NB4 (cell line): ENCODE measurements at regions not wholly inside any gene's neighbourhood (a gene's known extent, or its start where the extent isn't known, plus 50 kb on each side); places are given as distances from the start of the nearest gene placed in this dataset.

Experiments
- CTCF ChIP-seq: IDR thresholded peaks from one replicate; pipeline ENCODE4 v1.5.1; 2012; ENCODE audit warnings: low read depth, low read length
- POLR2A ChIP-seq: IDR thresholded peaks from 2 replicates; pipeline ENCODE4 v1.6.1; 2011; ENCODE audit warnings: mild to moderate bottlenecking; ENCODE audit not compliant: insufficient read length; ENCODE audit errors: extremely low read depth

- TF ChIP-seq POLR2A (no peak), CTCF (no peak)
Measured at GRCh38 chr1:242710847-242711246, 186.3 kb upstream of the PLD5 start.
